Right lobe of liver (tissue), 4 donors: ENCODE measurements at regions not wholly inside any gene's neighbourhood (a gene's known extent, or its start where the extent isn't known, plus 50 kb on each side); places are given as distances from the start of the nearest gene placed in this dataset.

Experiments used
- POLR2A ChIP-seq: fragments of 450-650 bp; IDR thresholded peaks from one replicate; pipeline ENCODE4 v1.6.1; 2017; ENCODE audit warnings: antibody characterized with exemption, mild to moderate bottlenecking
- TF ChIP-seq, protein P1 (sequence below), 4 donors: fragments of 200-600 bp in 3 of 4; fragments of 450-650 bp in 1 of 4; IDR thresholded peaks; one replicate each; pipeline versions ENCODE4 v1.5.1 to v1.8.0; 2016 to 2022; ENCODE audit warnings: antibody characterized with exemption in 4 of 4, mild to moderate bottlenecking in 2 of 4
- donor health status: DM: no; HTN: no; CAD: no.
- donor health status: DM: no; HTN: no; CAD: no.
- donor health status: DM: no; HTN: yes; CAD: no.

DNA sequence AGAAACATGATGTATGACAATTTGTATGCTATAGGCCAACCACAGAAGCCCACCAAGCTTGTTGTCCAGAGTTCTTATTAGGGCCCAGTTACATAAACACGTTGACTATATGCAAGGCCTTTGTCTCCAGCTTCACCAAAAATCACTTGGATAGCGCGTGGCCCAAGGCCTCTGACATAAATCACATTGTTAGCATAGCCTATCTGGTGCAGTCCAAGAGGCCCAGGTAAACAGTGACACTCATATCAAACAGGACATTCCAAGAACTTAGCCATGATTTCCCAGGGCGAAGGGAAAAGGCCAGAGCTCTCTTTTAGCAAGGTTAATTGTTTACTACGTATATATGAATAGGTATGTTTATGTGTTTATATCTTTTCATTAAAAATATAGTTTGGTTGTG lies 337.2 kb upstream of the CELF2 start:
- no peak for TF ChIP-seq POLR2A
- TF ChIP-seq, protein P1, sequence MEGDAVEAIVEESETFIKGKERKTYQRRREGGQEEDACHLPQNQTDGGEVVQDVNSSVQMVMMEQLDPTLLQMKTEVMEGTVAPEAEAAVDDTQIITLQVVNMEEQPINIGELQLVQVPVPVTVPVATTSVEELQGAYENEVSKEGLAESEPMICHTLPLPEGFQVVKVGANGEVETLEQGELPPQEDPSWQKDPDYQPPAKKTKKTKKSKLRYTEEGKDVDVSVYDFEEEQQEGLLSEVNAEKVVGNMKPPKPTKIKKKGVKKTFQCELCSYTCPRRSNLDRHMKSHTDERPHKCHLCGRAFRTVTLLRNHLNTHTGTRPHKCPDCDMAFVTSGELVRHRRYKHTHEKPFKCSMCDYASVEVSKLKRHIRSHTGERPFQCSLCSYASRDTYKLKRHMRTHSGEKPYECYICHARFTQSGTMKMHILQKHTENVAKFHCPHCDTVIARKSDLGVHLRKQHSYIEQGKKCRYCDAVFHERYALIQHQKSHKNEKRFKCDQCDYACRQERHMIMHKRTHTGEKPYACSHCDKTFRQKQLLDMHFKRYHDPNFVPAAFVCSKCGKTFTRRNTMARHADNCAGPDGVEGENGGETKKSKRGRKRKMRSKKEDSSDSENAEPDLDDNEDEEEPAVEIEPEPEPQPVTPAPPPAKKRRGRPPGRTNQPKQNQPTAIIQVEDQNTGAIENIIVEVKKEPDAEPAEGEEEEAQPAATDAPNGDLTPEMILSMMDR (IDR thresholded peaks at IDR 0.05) = no peak
